ENCODE measurements at regions not wholly inside any gene's neighbourhood (a gene's known extent, or its start where the extent isn't known, plus 50 kb on each side); places are given as distances from the start of the nearest gene placed in this dataset.
A peak's percentile ranks its signal among the peaks of the same experiment; 100 is the strongest.
"Not testable (repeated sequence)": the region's sequence is repeated elsewhere in the genome, so short reads cannot be mapped to it uniquely, and the experiment has no call there.

DNA sequence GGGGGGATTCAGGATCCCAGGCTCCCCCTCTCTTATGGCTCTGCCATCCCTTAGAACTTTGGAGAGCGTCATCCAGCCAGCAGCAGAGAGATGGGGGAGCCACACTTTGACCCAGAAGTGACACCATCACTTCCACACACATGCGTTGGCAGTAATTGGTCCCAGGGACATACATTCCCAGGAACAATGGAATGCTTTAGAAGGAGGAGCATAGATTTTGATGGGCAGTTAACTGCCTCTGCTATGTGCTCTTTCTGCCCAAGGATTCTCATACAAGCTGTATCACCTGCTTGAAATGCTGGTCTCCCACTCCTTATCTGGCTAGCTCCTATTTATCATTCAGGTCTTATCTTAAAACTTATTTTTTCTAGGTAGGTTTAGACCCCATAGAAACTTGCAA lies 109.0 kb upstream of the RPH3A start:
- no peak for DNase-seq (ENCODE audit: low read depth)
- H3K4me3 ChIP-seq (ENCODE audit: control insufficient read depth, low read depth, low read length): no peak overlapping the region
- TF ChIP-seq, protein P1, sequence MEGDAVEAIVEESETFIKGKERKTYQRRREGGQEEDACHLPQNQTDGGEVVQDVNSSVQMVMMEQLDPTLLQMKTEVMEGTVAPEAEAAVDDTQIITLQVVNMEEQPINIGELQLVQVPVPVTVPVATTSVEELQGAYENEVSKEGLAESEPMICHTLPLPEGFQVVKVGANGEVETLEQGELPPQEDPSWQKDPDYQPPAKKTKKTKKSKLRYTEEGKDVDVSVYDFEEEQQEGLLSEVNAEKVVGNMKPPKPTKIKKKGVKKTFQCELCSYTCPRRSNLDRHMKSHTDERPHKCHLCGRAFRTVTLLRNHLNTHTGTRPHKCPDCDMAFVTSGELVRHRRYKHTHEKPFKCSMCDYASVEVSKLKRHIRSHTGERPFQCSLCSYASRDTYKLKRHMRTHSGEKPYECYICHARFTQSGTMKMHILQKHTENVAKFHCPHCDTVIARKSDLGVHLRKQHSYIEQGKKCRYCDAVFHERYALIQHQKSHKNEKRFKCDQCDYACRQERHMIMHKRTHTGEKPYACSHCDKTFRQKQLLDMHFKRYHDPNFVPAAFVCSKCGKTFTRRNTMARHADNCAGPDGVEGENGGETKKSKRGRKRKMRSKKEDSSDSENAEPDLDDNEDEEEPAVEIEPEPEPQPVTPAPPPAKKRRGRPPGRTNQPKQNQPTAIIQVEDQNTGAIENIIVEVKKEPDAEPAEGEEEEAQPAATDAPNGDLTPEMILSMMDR (conservative IDR thresholded peaks at IDR 0.05; ENCODE audit: control insufficient read depth, insufficient read depth, low read depth, low read length): no peak

DNA sequence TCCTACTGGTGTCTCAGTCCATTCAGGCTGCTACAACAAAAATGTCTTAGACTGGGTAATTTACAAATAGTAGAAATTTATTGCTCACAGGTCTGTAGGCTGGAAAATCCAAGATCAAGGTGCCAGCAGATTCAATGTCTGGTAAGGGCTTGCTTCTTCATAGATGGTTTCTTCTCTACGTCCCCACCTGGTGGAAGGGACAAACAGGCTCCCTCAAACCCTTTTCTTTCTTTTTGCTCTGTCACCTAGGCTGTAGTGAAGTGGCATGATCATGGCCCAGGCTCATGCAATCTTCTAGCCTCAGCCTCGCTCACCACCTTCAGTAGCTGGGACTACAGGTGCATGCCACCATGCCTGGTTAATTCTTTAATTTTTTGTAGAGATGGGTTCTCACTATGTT lies 106.8 kb upstream of the RPH3A start:
- TF ChIP-seq, protein P1 (conservative IDR thresholded peaks at IDR 0.05; ENCODE audit: control insufficient read depth, insufficient read depth, low read depth, low read length): no peak
- DNase-seq (ENCODE audit: low read depth): no peak
- H3K4me3 ChIP-seq (ENCODE audit: control insufficient read depth, low read depth, low read length): no peak overlapping the region

DNA sequence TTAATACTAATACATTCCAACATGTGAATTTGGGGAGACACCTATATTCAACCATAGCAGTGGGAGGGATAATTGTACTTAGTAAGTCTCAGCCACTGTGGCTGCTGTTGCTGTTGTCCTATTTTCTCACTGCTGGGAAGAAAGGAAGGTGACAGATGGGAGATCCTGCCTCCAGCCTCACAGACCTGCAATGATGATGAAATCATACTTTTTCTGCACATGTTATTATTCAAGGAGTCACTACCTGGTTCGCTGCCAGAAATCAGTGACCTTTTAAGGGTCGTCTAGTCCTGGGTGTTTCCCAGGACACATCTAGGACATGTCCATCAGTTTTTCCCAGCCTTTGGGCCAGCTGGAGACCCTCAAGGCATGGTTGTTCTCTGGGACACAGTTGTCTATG lies 106.2 kb upstream of the RPH3A start:
- H3K4me3 ChIP-seq (ENCODE audit: control insufficient read depth, low read depth, low read length): no peak overlapping the region
- no peak for DNase-seq (ENCODE audit: low read depth)
- TF ChIP-seq, protein P1 (conservative IDR thresholded peaks at IDR 0.05; ENCODE audit: control insufficient read depth, insufficient read depth, low read depth, low read length): no peak

DNA sequence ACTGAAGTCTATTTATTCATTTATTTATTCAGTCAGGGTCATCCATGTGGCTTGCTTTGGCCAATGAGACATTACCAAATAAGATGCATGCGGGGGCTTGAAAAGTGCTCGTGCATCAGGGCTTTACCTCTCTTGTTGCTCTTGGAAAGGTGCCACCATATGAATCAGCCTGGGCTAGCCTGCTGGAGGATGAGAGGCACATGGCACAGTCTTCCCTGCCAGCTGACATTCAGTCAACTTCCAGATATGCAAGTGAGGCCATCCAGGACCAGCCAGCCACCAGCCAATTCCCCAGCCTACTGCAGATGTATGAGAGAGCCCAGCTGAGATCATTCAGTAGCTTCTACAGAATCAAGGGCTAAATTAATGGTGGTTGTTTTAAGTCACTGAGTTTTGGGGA lies 105.2 kb upstream of the RPH3A start:
- no peak overlapping the region for H3K4me3 ChIP-seq (ENCODE audit: control insufficient read depth, low read depth, low read length)
- peak; percentile 39 for DNase-seq (ENCODE audit: low read depth)

DNA sequence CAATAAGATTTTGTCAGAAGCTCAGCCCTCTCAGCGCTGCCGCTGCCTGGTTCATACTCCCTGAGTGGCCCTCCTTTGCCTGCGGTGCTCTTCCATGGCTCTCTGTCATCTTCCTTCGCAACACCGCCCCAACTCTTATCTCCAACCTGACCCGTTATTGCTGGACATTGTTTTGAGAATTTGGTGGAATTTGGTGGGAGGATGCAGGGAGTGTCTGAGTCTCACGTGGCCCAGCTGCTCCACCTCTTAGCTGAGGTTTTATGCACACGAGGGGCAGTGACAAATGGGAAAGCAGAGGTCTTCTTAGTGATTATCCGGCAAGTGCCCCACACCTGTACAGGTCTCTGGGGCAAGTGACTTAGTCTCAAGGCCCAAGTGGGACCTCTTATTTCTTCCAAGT lies 97.5 kb upstream of the RPH3A start:
- no peak overlapping the region for H3K4me3 ChIP-seq (ENCODE audit: control insufficient read depth, low read depth, low read length)
- TF ChIP-seq, protein P1 (conservative IDR thresholded peaks at IDR 0.05; ENCODE audit: control insufficient read depth, insufficient read depth, low read depth, low read length): no peak
- DNase-seq (ENCODE audit: low read depth): no peak

More for the DNA sequence above, 105.2 kb upstream of the RPH3A start:
- TF ChIP-seq, protein P1 (conservative IDR thresholded peaks at IDR 0.05; ENCODE audit: control insufficient read depth, insufficient read depth, low read depth, low read length): no peak

DNA sequence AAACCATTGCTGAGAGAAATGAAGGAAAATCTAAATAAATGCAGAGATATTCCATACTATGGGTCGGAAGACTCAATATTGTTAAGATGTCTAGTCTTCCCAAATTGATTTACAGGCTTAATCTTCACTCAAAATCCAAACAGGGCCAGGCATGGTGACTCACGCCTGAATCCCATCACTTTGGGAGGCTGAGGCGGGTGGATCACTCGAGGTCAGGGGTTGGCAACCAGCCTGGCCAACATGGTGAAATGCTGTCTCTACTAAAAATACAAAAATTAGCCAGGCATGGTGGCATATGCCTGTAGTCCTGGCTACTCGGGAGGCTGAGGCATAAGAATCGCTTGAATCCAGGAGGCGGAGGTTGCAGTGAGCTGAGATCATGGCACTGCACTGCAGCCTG lies 94.1 kb upstream of the RPH3A start:
- DNase-seq (ENCODE audit: low read depth); H3K4me3 ChIP-seq (ENCODE audit: control insufficient read depth, low read depth, low read length): not testable (repeated sequence)

DNA sequence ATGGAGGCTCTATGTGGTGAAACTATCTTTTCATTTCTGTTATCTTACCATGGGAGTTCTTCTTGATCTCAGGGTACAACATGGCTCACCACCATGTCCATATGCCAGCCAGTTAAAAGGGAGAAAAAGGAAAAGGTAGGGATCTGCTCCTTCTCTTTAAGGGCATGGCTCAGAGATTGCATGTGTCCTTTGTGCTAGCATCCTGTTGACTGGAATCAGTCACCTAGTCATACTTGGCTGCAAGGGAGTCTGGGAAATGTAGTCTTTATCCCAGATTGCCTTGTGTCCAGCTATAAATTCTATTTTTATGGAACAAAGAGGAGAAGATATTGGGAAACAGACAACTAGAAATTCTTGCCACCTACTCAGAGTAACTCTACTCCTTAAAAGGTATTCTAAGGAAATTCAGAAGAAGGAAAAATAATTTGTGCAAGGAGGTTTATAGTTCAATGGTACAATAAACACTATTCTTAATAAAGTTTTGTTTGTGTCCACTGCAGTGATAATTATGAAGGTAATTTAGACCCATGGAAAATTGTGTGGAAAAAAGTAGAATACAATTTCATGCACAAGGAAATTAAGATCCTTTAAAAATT lies 86.4 kb upstream of the RPH3A start:
- H3K4me3 ChIP-seq (ENCODE audit: control insufficient read depth, low read depth, low read length): no peak overlapping the region
- DNase-seq (ENCODE audit: low read depth): no peak
- TF ChIP-seq, protein P1 (conservative IDR thresholded peaks at IDR 0.05; ENCODE audit: control insufficient read depth, insufficient read depth, low read depth, low read length): no peak

Data from fibroblast of mammary gland (primary cell).